BE2C (cell line): ENCODE measurements at regions not wholly inside any gene's neighbourhood (a gene's known extent, or its start where the extent isn't known, plus 50 kb on each side); places are given as distances from the start of the nearest gene placed in this dataset.

Source experiments
- DNase-seq: peaks from one replicate; pipeline ENCODE4 v3.0.0-alpha.2; 2020
- H3K27me3 ChIP-seq: fragments of 250-450 bp; sonication (Bioruptor Pico); 2 replicates; pipeline ENCODE4 v1.5.1; 2020; ENCODE audit warnings: mild to moderate bottlenecking
- H3K36me3 ChIP-seq: fragments of 250-450 bp; sonication (Bioruptor Pico); 2 replicates; pipeline ENCODE4 v1.5.1; 2020; ENCODE audit warnings: mild to moderate bottlenecking
- H3K4me1 ChIP-seq: fragments of 250-450 bp; sonication (Bioruptor Pico); 2 replicates; pipeline ENCODE4 v1.5.1; 2020
- H3K4me3 ChIP-seq: 2 replicates; pipeline ENCODE4 v1.5.1; 2011; ENCODE audit warnings: low read depth, low read length
- H3K9me3 ChIP-seq: fragments of 250-450 bp; sonication (Bioruptor Pico); 2 replicates; pipeline ENCODE4 v1.5.1; 2020
- CTCF ChIP-seq: IDR thresholded peaks from 2 replicates; pipeline ENCODE4 v1.5.1; 2012; ENCODE audit warnings: mild to moderate bottlenecking, low read depth, low read length

DNA sequence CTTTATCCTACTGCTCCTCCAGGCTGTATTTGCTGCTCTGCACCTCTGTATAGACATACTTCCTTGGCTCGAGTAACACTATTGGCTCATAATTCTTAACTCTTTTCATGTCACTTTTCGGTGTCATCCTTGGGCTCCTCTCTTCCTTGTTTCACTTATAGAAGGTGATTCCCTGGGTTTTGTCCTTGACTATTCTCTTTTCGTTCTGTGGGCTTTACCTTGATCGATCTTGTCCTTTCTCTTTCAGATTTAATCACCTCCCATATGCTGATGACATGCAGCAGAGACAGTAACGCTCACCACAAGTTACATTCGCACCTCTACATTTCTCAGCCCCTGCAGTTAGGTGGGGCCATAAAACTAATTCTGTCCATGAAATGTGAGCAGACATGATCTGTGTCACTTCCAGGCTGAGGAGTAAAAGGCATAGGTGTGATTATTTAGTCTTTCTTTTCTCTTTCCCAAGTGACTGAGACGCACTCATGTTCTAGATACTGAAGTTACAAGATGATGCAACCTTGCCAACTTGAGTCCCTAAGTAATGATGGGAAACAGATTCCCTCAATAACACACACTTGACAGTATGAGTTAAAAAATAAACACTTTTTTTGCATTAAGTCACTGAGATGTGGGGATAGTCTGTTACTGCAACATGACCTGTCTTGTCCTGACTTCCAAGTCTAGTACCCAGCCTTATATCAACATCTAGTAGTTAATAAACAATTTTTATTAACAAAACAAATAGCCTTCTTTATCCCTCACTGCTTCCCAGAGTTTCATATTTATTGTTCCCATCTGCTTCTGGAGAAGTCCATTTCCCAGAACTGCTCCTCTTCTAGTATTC, 49.9 kb upstream of the HAO2 start:
- Histone ChIP-seq H3K36me3 (no peaks in the 10 kb centered on the region), H3K27me3 (peaks cover 1% of the 10 kb centered on the region; the same call in 1 of the 2 replicates), H3K4me3 (no peak overlapping the region), H3K4me1 (no peaks in the 10 kb centered on the region), H3K9me3 (no peaks in the 10 kb centered on the region)
- no peak for DNase-seq
- no peak for TF ChIP-seq CTCF
